ENCODE measurements at regions not wholly inside any gene's neighbourhood (a gene's known extent, or its start where the extent isn't known, plus 50 kb on each side); places are given as distances from the start of the nearest gene placed in this dataset.

DNA sequence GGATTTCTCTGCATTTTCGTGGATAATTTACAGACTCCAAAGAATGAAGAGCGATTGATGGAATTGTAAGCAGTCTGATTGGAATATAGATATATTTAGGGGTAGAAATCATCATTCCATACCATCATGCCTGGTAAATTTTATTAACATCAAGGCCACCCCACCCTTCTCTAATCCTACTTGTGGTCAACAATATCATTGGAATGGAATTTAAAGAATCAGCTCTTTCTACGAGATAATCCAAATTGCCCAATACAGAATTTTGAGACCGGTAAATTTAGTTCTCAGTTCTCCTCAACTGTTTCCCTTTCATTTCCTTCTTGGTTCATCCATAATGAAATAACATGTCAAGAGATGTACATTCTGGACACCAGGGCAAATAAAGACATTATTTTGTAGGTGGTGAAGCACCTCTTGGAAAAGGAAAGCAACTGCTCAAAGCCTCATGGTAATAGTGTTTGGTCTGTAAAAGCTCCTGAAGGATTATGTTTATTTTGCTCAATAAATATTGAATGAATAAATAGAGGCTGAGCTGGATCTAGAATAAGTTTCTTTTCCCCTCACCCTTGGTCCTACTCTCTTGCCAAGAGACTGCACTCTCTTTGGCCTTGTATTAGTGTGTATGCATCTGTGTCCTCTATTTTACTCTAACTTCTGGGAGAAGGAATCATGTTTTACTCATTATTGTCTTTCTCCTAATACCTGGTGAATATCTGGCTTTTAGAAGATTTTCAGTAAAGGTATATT lies 133.7 kb upstream of the BCL6 start:
- TF ChIP-seq CTCF (IDR thresholded peaks at IDR 0.05): no peak
- TF ChIP-seq POLR2A (IDR thresholded peaks at IDR 0.05): no peak
- intact Hi-C loops (cut with DNase I): no loop called here
- Histone ChIP-seq H3K27ac (no peak overlapping the region), H3K4me3 (replicated peaks in 1 of 3) (no peak overlapping the region), H3K9me3 (no peaks in the 10 kb centered on the region), H3K4me1 (no peaks in the 10 kb centered on the region), H3K36me3 (no peaks in the 10 kb centered on the region), H3K27me3 (no peaks in the 10 kb centered on the region)
- DNase-seq: no peak
- WGBS, 2 donors: 80 to 90% methylated on average over 4 of the region's 4 CpGs

DNA sequence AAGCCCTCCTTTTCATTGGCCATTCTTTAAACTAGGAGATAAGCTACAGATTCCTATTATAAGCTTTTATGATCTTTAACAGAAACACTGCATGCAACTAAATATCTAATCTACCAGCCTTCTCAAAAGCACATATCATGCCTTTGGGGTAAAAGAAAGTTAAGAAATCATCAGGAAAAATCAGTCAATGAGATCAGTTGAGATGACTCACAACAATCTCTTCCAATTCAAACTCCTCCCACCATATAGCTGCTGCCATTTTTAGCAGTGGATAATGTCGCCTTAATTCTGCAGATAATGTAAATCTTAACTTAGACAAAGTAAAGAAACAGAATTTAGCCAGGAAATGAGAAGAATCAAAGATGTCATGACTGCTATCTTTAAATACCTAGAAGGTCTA lies 135.2 kb upstream of the BCL6 start:
- H3K4me1 ChIP-seq: no peaks in the 10 kb centered on the region
- H3K27me3 ChIP-seq: no peaks in the 10 kb centered on the region
- 87 to 95% methylated on average over 1 of the region's 1 CpG for WGBS, 2 donors
- no peaks in the 10 kb centered on the region for H3K36me3 ChIP-seq
- no peak for TF ChIP-seq POLR2A (IDR thresholded peaks at IDR 0.05)
- TF ChIP-seq CTCF (IDR thresholded peaks at IDR 0.05): no peak
- intact Hi-C loops (cut with DNase I): no loop called here
- no peaks in the 10 kb centered on the region for H3K9me3 ChIP-seq
- no peak overlapping the region for H3K4me3 ChIP-seq (replicated peaks in 1 of 3)
- no peak overlapping the region for H3K27ac ChIP-seq
- DNase-seq: no peak

- TF ChIP-seq POLR2A (IDR thresholded peaks at IDR 0.05): no peak
- no peak for TF ChIP-seq CTCF (IDR thresholded peaks at IDR 0.05)
- no peak for DNase-seq
- 94% methylated on average over 1 of the region's 1 CpG for WGBS, 2 donors
- no peak overlapping the region for H3K4me3 ChIP-seq (replicated peaks in 1 of 3)
- H3K9me3 ChIP-seq: no peaks in the 10 kb centered on the region
- no peak overlapping the region for H3K27ac ChIP-seq
- no peaks in the 10 kb centered on the region for H3K27me3 ChIP-seq
- no peaks in the 10 kb centered on the region for H3K4me1 ChIP-seq
- intact Hi-C loops (cut with DNase I): no loop called here
- H3K36me3 ChIP-seq: no peaks in the 10 kb centered on the region
These were observed 135.6 kb upstream of the BCL6 start for GRCh38 chr3:187880851-187881250.

- Histone ChIP-seq H3K4me3 (replicated peaks in 1 of 3) (no peak overlapping the region), H3K36me3 (no peaks in the 10 kb centered on the region), H3K9me3 (no peaks in the 10 kb centered on the region), H3K4me1 (no peaks in the 10 kb centered on the region), H3K27ac (no peak overlapping the region), H3K27me3 (no peaks in the 10 kb centered on the region)
- WGBS, 2 donors: 79% methylated on average over 1 of the region's 1 CpG
- no peak for DNase-seq
- intact Hi-C loops (cut with DNase I): no loop called here
- TF ChIP-seq POLR2A (IDR thresholded peaks at IDR 0.05): no peak
- TF ChIP-seq CTCF (IDR thresholded peaks at IDR 0.05): no peak
These were observed 143.4 kb upstream of the BCL6 start for GRCh38 chr3:187888701-187889100.

DNA sequence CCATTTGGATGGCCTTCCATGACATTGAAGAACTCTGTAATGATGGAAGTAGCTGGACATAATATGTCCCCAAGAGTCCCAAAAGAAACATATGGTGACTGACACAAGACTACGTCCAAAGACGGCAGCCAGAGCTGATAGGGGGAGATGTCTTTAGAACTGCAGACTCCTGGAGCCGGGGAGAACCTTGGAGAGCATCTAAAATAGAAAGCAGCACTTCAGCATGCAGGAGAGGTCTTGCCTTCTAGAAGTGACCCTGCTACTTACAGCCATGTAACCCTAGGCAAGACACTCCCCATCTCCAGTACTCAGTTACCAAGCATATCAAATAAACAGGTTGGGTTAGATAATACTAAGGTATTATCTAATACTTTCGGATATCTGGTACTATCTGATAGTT lies 143.8 kb upstream of the BCL6 start:
- Histone ChIP-seq H3K27me3 (no peaks in the 10 kb centered on the region), H3K9me3 (no peaks in the 10 kb centered on the region), H3K36me3 (no peaks in the 10 kb centered on the region), H3K4me3 (replicated peaks in 1 of 3) (no peak overlapping the region), H3K4me1 (no peaks in the 10 kb centered on the region), H3K27ac (no peak overlapping the region)
- intact Hi-C loops (cut with DNase I): no loop called here
- 73 to 80% methylated on average over 4 of the region's 4 CpGs for WGBS, 2 donors
- TF ChIP-seq POLR2A (IDR thresholded peaks at IDR 0.05) (no peak), CTCF (IDR thresholded peaks at IDR 0.05) (no peak)
- DNase-seq: no peak

Measured in thyroid gland (tissue), 4 donors.